ENCODE measurements at regions not wholly inside any gene's neighbourhood (a gene's known extent, or its start where the extent isn't known, plus 50 kb on each side); places are given as distances from the start of the nearest gene placed in this dataset.
A peak's percentile ranks its signal among the peaks of the same experiment; 100 is the strongest.

DNA sequence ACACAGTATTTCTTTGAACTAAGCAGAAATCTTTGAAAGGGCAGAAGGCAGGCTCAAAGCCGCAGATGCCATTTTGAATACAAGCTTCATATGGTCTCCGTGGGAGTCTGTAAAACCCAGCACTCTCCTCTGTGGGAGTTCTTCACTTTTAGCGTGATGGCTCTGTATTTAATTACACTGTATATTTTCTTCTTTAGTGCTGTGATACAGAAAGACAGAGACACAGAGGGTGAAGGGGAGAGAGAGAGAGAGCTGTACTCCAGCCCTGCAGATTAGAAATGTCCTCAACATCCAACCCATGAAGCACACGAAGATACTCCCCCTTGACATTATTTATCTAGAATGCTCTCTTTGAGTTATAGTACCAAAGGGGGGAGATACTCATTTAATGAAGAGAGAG lies 752.6 kb upstream of the NR2F2 start:
- Histone ChIP-seq H3K27me3 (no peaks in the 10 kb centered on the region), H3K4me1 (no peaks in the 10 kb centered on the region), H3K27ac (no peak overlapping the region), H3K9me3 (no peaks in the 10 kb centered on the region), H3K36me3 (no peaks in the 10 kb centered on the region), H3K4me3 (no peak overlapping the region)
- TF ChIP-seq, protein P1, sequence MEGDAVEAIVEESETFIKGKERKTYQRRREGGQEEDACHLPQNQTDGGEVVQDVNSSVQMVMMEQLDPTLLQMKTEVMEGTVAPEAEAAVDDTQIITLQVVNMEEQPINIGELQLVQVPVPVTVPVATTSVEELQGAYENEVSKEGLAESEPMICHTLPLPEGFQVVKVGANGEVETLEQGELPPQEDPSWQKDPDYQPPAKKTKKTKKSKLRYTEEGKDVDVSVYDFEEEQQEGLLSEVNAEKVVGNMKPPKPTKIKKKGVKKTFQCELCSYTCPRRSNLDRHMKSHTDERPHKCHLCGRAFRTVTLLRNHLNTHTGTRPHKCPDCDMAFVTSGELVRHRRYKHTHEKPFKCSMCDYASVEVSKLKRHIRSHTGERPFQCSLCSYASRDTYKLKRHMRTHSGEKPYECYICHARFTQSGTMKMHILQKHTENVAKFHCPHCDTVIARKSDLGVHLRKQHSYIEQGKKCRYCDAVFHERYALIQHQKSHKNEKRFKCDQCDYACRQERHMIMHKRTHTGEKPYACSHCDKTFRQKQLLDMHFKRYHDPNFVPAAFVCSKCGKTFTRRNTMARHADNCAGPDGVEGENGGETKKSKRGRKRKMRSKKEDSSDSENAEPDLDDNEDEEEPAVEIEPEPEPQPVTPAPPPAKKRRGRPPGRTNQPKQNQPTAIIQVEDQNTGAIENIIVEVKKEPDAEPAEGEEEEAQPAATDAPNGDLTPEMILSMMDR (IDR thresholded peaks at IDR 0.05) = no peak
- intact Hi-C loops (cut with DNase I; ENCODE audit: low total_unique reads) = no loop called here
- no peak for DNase-seq

DNA sequence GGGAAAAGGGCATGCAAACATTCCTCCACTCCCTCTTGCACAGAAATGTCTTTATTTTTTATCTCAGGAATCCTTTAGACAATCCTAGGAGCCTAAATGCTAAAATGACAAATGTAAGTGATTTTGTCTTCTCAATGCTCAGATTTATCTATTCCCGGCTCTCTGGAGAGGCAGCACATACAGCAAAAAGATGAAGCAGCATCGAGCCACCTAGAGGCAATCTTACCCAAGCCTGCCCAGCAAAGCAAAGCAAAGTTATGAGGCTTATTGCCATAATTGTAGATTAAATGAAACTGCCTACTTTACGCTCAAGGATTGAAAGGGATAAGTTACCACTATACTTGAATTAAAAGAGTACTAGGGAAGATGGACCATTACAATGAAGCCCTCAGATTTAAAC lies 750.4 kb upstream of the NR2F2 start:
- Histone ChIP-seq H3K4me3 (no peak overlapping the region), H3K4me1 (no peaks in the 10 kb centered on the region), H3K27ac (no peak overlapping the region), H3K27me3 (no peaks in the 10 kb centered on the region), H3K9me3 (no peaks in the 10 kb centered on the region), H3K36me3 (no peaks in the 10 kb centered on the region)
- DNase-seq = no peak
- TF ChIP-seq, protein P1 (IDR thresholded peaks at IDR 0.05) = no peak
- intact Hi-C loops (cut with DNase I; ENCODE audit: low total_unique reads) = no loop called here

DNA sequence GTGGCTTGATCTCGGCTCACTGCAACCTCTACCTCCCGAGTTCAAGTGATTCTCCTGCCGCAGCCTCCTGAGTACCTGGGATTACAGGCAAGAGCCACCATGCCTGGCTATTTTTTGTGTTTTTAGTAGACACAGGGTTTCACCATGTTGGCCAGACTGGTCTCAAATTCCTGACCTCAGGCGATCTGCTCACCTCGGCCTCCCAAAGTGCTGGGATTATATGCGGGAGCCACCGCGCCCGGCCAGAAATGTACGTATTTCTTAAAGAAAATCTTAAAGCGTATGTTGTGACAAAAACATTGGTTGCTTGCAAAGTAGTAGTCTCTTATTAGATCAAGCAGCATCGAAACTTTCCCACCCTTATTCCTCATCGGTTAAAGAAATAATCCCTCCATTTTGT lies 748.9 kb upstream of the NR2F2 start:
- Histone ChIP-seq H3K27me3 (no peaks in the 10 kb centered on the region), H3K36me3 (no peaks in the 10 kb centered on the region), H3K4me3 (no peak overlapping the region), H3K27ac (no peak overlapping the region), H3K9me3 (no peaks in the 10 kb centered on the region), H3K4me1 (no peaks in the 10 kb centered on the region)
- intact Hi-C loops (cut with DNase I; ENCODE audit: low total_unique reads) = no loop called here
- DNase-seq = no peak
- TF ChIP-seq, protein P1 (IDR thresholded peaks at IDR 0.05) = no peak

DNA sequence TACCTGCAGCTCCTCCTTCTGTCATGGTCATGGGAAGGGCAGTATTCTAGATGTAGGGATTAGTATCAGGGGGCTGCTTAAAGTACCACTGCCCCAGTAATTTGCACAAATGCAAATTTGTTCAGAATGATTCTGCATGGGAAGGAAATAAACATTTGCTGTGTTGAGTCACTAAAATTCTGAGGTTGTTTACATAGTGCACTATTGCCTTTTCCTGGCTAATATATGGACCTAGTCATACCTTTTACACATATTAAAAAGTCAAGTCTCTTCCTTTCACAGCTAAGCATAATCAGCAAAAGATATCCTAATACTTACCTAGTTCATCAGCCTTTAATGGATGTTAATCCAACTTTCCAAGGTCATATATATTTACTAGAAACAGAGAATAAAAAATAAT lies 746.4 kb upstream of the NR2F2 start:
- intact Hi-C loops (cut with DNase I; ENCODE audit: low total_unique reads) = no loop called here
- DNase-seq = no peak
- Histone ChIP-seq H3K9me3 (no peaks in the 10 kb centered on the region), H3K27me3 (no peaks in the 10 kb centered on the region), H3K4me3 (no peak overlapping the region), H3K4me1 (no peaks in the 10 kb centered on the region), H3K27ac (no peak overlapping the region), H3K36me3 (no peaks in the 10 kb centered on the region)
- TF ChIP-seq, protein P1 (IDR thresholded peaks at IDR 0.05) = no peak

DNA sequence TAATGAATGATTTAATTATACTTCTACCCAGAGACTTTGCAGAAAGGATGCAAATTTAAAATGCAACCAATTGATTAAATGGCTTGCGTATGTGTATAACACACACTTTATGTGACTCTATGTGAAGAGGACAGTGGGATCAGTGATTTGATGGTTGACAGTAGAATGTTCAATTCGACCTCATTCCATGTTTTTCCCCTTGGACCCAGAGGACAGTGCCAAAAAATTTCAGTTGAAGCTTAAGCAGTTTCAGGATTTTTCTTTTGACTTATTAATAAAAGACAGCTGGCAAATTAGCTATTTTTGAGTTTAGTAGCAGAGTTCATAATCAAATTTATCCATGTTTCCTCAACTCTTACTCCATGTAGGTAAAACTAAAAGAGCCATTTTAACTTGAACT lies 742.4 kb upstream of the NR2F2 start:
- no peaks in the 10 kb centered on the region for H3K27me3 ChIP-seq
- H3K36me3 ChIP-seq = no peaks in the 10 kb centered on the region
- TF ChIP-seq, protein P1 (IDR thresholded peaks at IDR 0.05) = no peak
- no peak overlapping the region for H3K27ac ChIP-seq
- no peak for DNase-seq
- no peak overlapping the region for H3K4me3 ChIP-seq
- peaks cover 0 to 28% (median 6%) of the 10 kb centered on the region in 4 donors for H3K4me1 ChIP-seq
- intact Hi-C loops (cut with DNase I; ENCODE audit: low total_unique reads) = no loop called here
- no peaks in the 10 kb centered on the region for H3K9me3 ChIP-seq

DNA sequence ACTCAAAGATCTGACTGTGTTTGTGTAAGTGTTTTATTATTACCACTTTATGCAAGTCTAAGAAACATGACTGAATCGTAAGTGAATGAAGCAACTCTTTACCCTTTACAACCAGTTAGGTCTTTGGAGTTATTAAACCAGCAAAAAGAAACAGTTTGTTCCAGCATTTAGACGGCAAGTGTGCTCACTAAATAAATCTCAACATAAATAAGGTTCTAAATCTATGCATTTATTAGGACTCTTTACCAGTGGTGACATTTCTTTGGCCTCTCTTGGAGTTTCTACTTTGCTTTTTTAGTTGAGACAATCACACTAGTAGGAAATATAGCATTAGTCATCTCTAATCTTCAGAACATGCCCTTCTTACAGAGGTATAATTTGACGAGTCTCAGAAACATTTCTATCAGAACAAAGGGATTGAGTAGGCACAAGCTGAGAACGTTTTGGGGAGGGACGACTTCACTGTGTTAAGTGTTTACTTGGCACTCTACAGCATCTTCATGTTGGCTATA lies 739.9 kb upstream of the NR2F2 start:
- DNase-seq = no peak
- intact Hi-C loops (cut with DNase I; ENCODE audit: low total_unique reads) = no loop called here
- peak overlapping the region; percentile 66 to 75 for H3K27ac ChIP-seq
- H3K4me1 ChIP-seq = peaks cover 0 to 28% (median 6%) of the 10 kb centered on the region in 4 donors
- no peak overlapping the region for H3K4me3 ChIP-seq
- H3K36me3 ChIP-seq = no peaks in the 10 kb centered on the region
- H3K27me3 ChIP-seq = no peaks in the 10 kb centered on the region
- H3K9me3 ChIP-seq = no peaks in the 10 kb centered on the region
- TF ChIP-seq, protein P1 (IDR thresholded peaks at IDR 0.05) = no peak
